C4-2B (cell line): ENCODE measurements at regions not wholly inside any gene's neighbourhood (a gene's known extent, or its start where the extent isn't known, plus 50 kb on each side); places are given as distances from the start of the nearest gene placed in this dataset.

Experiments used
- CTCF ChIP-seq: fragments of 450-650 bp; conservative IDR thresholded peaks from 2 replicates; pipeline ENCODE4 v1.5.1; 2017; ENCODE audit warnings: mild to moderate bottlenecking
- ZFX ChIP-seq: fragments of 450-650 bp; IDR thresholded peaks from 2 replicates; pipeline ENCODE4 v1.6.1; 2017

- no peak for TF ChIP-seq CTCF
- TF ChIP-seq ZFX = no peak
These were observed 532.7 kb upstream of the FAT3 start for GRCh38 chr11:91691872-91692271.
